ENCODE measurements at regions not wholly inside any gene's neighbourhood (a gene's known extent, or its start where the extent isn't known, plus 50 kb on each side); places are given as distances from the start of the nearest gene placed in this dataset.

DNA sequence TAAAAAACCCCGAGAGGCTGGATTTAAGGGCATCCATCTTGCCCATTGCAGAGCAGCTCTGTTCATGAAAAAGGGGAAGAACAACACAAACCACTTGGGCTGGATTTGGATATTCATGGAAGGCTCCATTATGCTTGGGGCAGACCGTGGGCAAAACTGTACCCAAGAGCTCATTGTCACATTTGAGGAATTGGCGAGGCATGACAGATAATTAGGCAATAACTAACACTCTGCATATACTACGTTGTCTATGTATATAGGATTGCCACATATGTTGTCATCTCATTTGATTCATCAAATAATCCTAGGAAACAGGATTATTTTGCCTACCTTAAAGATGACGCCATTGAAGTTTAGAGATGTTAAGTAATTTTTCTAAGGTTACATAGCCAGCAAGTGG lies 255.4 kb downstream of the SMARCA2 start (continued):
- TF ChIP-seq, protein P1, sequence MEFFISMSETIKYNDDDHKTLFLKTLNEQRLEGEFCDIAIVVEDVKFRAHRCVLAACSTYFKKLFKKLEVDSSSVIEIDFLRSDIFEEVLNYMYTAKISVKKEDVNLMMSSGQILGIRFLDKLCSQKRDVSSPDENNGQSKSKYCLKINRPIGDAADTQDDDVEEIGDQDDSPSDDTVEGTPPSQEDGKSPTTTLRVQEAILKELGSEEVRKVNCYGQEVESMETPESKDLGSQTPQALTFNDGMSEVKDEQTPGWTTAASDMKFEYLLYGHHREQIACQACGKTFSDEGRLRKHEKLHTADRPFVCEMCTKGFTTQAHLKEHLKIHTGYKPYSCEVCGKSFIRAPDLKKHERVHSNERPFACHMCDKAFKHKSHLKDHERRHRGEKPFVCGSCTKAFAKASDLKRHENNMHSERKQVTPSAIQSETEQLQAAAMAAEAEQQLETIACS (CRISPR knock-in tag; IDR thresholded peaks at IDR 0.05), result no peak
- TF ChIP-seq, protein P2, sequence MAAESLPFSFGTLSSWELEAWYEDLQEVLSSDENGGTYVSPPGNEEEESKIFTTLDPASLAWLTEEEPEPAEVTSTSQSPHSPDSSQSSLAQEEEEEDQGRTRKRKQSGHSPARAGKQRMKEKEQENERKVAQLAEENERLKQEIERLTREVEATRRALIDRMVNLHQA (CRISPR knock-in tag; IDR thresholded peaks at IDR 0.05), result no peak
- no peak for TF ChIP-seq ZFP1 (CRISPR knock-in tag; IDR thresholded peaks at IDR 0.05)
- TF ChIP-seq ZNF558 (CRISPR knock-in tag; IDR thresholded peaks at IDR 0.05; ENCODE audit: borderline replicate concordance), result no peak
- no peak for TF ChIP-seq ZNF530 (CRISPR knock-in tag; IDR thresholded peaks at IDR 0.05; ENCODE audit: low read depth)
- no peak for TF ChIP-seq ZNF224 (CRISPR knock-in tag; IDR thresholded peaks at IDR 0.05)
- TF ChIP-seq GATAD1 (CRISPR knock-in tag; IDR thresholded peaks at IDR 0.05), result no peak

DNA sequence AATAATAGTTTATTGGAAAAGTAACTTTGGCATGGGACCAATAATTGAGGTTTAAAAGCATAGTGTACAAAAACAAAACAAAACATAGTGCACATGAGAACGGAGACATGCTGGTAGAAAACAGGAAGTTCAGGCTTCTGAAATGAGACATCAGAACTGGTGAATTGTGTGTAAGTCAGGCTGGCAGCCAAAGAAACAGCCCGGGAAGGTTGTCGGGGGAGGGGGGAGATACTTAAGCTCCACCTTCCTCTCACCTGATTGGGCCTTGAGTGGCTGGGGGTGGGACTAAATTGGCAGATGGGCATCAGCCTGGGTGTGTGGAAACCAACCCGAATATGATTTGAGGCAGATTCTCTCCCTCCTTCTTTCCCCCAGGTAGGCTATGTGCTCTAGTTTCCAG lies 256.3 kb downstream of the SMARCA2 start:
- 16% methylated on average over 4 of the region's 4 CpGs for WGBS (ENCODE audit: low lambda C conversion rate)
- Histone ChIP-seq H3K36me3 (replicated peaks in 1 of 2; ENCODE audit: control insufficient read depth in 1 of 2, insufficient read depth in 2 of 2, low read length in 2 of 2) (no peaks in the 10 kb centered on the region), H3K27me3 (ENCODE audit: control insufficient read depth in 1 of 2, insufficient read depth in 2 of 2, low read length in 2 of 2) (peaks cover 0 to 5% of the 10 kb centered on the region in 2 experiments; a peak in 2 of 5 replicates), H3K4me2 (ENCODE audit: low read depth, low read length) (no peak overlapping the region), H3K27ac (ENCODE audit: extremely low read length, insufficient read depth, low read length) (no peak overlapping the region), H3K9me3 (ENCODE audit: low read length) (no peaks in the 10 kb centered on the region), H3K4me3 (replicated peaks in 1 of 3; ENCODE audit: insufficient read depth in 1 of 3, low read depth in 2 of 3, low read length in 3 of 3) (no peak overlapping the region), H3K4me1 (ENCODE audit: insufficient read depth, low read length) (no peaks in the 10 kb centered on the region), H3K9ac (ENCODE audit: insufficient read depth, low read depth, low read length) (no peak overlapping the region), H4K20me1 (ENCODE audit: insufficient read depth, low read length) (no peaks in the 10 kb centered on the region), H3K79me2 (ENCODE audit: insufficient read depth, low read length) (no peaks in the 10 kb centered on the region), H2AFZ (ENCODE audit: low read length) (no peak overlapping the region)
- DNase-seq (ENCODE audit: low spot score) (no peak), FAIRE-seq (no peak), ATAC-seq (no peak)
- in situ Hi-C loops (cut with HindIII; ENCODE audit: extremely low pct_ligation_motif_present, low pct_unique_long_range_greater_than_20kb) (no loop called here), intact Hi-C loops (cut with micrococcal nuclease; ENCODE audit: unreplicated experiment) (no loop called here)
- POLR2A ChIA-PET, result no interaction called here
- CTCF ChIA-PET (ENCODE audit: low intra/inter-chr PET ratio, low total read pairs), result no interaction called here
- TF ChIP-seq PHB2 (IDR thresholded peaks at IDR 0.05; ENCODE audit: partially characterized antibody) (no peak), ARHGAP35 (CRISPR knock-in tag; IDR thresholded peaks at IDR 0.05; ENCODE audit: borderline replicate concordance) (no peak)
- TF ChIP-seq, protein P3, sequence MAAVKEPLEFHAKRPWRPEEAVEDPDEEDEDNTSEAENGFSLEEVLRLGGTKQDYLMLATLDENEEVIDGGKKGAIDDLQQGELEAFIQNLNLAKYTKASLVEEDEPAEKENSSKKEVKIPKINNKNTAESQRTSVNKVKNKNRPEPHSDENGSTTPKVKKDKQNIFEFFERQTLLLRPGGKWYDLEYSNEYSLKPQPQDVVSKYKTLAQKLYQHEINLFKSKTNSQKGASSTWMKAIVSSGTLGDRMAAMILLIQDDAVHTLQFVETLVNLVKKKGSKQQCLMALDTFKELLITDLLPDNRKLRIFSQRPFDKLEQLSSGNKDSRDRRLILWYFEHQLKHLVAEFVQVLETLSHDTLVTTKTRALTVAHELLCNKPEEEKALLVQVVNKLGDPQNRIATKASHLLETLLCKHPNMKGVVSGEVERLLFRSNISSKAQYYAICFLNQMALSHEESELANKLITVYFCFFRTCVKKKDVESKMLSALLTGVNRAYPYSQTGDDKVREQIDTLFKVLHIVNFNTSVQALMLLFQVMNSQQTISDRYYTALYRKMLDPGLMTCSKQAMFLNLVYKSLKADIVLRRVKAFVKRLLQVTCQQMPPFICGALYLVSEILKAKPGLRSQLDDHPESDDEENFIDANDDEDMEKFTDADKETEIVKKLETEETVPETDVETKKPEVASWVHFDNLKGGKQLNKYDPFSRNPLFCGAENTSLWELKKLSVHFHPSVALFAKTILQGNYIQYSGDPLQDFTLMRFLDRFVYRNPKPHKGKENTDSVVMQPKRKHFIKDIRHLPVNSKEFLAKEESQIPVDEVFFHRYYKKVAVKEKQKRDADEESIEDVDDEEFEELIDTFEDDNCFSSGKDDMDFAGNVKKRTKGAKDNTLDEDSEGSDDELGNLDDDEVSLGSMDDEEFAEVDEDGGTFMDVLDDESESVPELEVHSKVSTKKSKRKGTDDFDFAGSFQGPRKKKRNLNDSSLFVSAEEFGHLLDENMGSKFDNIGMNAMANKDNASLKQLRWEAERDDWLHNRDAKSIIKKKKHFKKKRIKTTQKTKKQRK (IDR thresholded peaks at IDR 0.05; ENCODE audit: low read length), result no peak
- TF ChIP-seq, protein P4, sequence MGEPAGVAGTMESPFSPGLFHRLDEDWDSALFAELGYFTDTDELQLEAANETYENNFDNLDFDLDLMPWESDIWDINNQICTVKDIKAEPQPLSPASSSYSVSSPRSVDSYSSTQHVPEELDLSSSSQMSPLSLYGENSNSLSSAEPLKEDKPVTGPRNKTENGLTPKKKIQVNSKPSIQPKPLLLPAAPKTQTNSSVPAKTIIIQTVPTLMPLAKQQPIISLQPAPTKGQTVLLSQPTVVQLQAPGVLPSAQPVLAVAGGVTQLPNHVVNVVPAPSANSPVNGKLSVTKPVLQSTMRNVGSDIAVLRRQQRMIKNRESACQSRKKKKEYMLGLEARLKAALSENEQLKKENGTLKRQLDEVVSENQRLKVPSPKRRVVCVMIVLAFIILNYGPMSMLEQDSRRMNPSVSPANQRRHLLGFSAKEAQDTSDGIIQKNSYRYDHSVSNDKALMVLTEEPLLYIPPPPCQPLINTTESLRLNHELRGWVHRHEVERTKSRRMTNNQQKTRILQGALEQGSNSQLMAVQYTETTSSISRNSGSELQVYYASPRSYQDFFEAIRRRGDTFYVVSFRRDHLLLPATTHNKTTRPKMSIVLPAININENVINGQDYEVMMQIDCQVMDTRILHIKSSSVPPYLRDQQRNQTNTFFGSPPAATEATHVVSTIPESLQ (CRISPR knock-in tag; conservative IDR thresholded peaks at IDR 0.05), result no peak
- BruUV-seq (replicated peaks), result no TSS peak

Measured in HepG2 (cell line).